Hindlimb muscle (tissue), 1 donor: ENCODE measurements at regions not wholly inside any gene's neighbourhood (a gene's known extent, or its start where the extent isn't known, plus 50 kb on each side); places are given as distances from the start of the nearest gene placed in this dataset.
"Not testable (repeated sequence)": the region's sequence is repeated elsewhere in the genome, so short reads cannot be mapped to it uniquely, and the experiment has no call there.

ENCODE experiments used
- DNase-seq: peaks from one replicate; pipeline ENCODE4 v3.0.0-alpha.2; 2013

GRCh38 chr5:23727271-23727670 lies 219.9 kb downstream of the PRDM9 start:
- DNase-seq: no peak

DNA sequence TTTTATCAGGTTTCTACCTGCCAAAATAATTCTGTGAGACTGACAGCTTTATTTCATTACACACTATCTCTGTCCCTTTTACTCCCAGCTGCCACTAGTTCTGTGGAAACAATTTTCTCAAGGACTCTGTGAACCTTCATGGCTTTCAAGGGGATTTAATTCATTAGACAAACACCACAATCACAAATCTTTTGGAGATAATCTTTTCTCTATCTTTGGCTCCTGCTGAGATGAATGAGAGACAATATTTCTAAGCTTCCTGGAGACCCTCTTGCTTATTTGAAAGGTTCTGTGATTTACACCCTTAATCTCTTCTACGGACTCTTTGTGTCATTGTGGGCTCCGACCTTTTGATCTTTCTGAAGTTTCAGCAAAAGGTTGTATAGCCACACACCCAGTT lies 222.6 kb downstream of the PRDM9 start:
- no peak for DNase-seq

DNA sequence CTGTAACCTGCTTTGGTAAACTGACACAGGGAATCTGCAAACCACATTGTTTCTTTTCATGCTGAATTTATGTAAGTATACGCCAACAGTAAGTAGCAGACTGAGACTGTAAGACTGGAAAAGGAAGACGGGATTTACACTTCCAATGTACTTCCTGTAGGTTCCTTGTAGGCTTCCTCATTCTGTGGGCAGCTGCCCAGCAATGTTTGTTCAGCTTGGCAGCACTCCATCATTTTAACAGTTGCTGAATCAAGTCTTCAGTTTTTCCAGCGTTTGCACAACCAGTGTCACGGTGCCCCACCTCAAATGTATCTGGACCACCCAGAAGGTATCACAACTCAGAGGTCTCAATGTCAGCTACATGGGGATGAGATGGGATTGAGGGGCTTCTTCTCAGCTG lies 232.6 kb downstream of the PRDM9 start:
- peak; percentile 0 for DNase-seq

- no peak for DNase-seq
These were observed 235.3 kb downstream of the PRDM9 start for GRCh38 chr5:23742701-23743100.

DNA sequence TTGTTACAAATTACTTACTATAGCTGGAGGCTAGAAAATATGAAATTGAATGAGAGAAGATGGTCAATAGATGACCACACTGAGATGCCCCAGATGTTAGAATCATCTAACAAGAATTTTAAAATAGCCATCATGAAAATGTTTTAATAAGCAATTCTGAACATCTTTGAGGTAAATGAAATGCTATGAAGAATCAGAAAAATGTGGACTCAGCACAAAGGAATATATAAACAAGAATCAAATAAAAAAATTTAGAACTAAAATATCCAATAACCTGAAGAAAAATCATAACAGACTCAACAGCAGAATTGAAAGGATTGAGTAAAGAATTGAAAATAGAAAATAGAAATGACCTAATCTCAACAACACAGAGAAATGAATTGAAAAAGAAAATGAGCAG lies 248.5 kb downstream of the PRDM9 start:
- DNase-seq: no peak

DNA sequence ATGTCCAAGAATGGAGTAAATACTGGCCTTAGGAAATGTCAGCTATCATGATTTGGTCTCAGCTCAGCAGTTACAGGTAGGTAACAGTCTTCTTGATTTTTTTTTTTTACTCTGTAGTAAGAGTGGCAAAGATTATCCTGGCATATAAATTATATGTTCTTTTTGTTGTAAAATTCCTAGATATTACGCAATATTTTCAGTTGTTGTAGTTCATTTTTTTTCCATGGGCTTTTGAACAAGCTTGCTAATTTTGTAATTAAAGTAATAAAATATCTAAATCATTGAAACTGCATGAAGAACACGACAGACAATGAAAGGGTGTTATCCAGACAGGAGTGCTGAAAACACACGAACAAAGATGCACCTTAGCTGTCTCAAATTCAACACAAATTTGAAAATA lies 249.4 kb downstream of the PRDM9 start:
- DNase-seq: no peak

GRCh38 chr5:23763170-23763569 lies 255.8 kb downstream of the PRDM9 start:
- DNase-seq: no peak

DNA sequence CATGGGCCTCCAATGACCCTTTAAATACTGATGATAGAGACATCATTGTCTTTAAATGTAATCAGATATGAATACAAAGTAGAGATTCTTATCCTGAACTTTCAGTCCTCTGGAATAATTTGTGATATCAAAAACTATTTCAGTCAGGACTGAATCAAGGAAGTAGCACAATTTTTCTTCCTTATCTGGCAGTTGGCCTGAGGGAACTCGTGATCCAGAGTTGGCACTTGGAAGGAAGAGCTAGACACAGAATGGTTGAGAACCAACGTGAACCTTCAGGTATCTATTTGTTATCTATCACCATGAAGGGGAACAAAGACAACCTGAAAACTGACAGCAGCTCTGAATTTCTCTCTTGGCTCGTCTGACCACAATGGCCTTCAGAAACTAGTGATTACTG lies 269.3 kb downstream of the PRDM9 start:
- no peak for DNase-seq

GRCh38 chr5:23800307-23800706 lies 292.9 kb downstream of the PRDM9 start:
- not testable (repeated sequence) for DNase-seq

DNA sequence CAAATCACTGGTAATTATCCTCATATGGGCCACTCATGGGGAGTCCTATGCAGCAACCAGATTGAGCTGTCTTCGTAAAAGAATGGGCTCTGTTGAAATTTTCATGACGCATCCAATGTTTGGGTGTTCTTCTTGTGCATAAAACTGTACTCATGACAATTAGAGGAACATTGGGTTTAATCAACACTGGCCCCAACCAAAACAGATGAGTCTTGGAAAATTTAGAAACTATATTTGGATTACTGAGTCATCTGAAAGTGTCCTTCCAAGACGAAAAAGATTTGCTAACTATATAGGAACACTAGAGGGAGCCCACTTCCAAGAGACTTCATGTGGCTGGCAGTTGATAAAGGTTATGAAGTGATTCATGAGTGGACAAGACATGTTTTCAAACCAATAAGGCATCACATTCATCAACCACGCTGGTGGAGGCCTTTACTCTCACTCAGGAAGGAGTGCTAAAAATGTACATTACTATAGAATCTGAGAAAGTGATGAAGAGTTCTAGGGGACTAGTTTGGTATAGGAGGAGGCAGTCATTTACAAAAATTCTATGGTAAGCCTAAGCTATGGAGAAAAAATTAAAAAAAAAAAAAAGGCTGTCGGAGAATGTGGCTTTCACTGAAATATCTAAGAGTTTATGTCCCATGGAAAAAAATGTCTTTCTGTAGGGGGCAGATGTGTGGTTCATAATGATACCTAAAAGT lies 313.5 kb downstream of the PRDM9 start:
- peak; percentile 7 for DNase-seq

- DNase-seq: no peak
These were observed 316.1 kb downstream of the PRDM9 start for GRCh38 chr5:23823521-23823920.

DNA sequence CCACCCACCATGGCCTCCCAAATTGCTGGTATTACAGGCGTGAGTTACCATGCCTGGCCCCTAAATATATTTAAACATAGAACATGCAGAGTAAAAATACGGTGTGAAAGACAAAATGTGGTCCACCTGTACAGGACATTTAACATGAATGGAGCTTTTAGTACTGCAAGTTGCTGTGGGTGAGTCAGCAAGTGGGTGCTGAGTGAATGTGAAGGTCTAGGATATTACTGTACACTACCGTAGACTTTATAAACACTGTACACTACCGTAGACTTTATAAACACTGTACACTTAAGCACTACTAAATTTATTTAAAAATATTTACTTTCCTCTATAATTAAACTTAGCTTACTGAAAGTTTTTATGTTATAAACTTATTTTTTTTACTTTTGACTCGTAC lies 317.8 kb downstream of the PRDM9 start:
- DNase-seq: no peak

GRCh38 chr5:23840083-23840482 lies 332.7 kb downstream of the PRDM9 start:
- DNase-seq: no peak

DNA sequence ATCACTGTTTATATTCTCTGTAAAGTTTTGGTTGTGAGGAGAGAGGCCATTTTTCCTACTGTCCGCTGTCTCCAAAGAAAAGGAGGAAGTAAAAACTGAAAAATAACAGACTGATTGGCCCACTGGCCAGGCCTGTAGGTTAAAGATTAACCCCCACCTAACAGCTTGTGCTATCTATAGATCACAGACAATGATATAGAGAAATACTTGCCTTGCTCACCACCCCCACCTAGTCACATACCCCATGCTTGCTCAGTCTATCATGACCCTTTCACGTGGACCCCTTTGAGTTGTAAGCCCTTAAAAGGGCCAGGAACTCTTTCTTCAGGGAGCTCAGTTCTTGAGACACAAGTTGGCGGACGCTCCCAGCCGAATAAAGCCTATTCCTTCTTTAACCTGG lies 357.4 kb downstream of the PRDM9 start:
- DNase-seq: no peak

- no peak for DNase-seq
These were observed 370.4 kb downstream of the PRDM9 start for GRCh38 chr5:23877847-23878246.

DNA sequence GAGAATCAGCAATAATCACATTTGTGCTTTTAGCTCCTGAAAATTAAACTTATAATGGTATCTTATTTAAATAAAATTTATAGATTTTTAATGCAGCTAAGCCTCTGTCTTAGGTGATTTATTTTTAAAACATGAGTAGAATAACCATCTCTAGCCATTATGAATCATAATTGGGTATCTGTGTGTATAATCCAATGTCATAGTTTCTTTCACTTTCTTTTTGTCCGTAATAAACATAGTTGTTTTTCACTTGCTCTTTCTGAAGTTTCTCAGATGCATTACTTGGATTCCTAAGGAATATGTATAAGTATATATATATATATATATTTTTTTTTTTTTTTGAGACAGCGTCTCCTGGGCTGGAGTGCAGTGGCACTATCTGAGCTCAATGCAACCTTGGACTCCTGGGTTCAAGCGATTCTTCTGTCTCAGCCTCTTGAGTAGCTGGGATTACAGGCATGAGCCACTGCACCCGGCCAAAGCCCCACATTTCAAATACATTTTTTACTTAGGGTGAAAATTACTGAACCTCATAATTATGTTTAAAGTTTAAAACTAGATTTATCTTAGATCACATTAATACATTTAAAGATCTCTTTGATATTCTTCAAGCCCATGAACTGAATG lies 377.1 kb downstream of the PRDM9 start:
- DNase-seq: no peak

DNA sequence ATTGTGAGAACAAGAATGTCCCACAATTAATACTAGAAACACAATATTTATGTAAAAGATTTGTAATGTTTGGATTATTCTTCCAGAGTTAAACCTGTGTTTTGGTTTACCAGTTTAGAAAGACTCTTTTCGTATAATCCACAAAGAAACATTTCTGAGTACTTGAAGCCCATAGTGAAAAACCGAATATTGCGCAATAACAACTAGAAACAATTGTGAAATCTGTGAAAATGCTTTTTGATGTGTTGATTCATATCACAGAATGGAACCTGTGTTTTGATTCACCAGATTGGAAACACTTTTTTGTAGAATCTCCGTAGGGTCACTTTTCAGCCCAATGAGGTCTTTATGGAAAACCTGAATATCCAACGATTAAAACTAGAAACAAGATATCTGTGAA lies 386.2 kb downstream of the PRDM9 start:
- DNase-seq: no peak

DNA sequence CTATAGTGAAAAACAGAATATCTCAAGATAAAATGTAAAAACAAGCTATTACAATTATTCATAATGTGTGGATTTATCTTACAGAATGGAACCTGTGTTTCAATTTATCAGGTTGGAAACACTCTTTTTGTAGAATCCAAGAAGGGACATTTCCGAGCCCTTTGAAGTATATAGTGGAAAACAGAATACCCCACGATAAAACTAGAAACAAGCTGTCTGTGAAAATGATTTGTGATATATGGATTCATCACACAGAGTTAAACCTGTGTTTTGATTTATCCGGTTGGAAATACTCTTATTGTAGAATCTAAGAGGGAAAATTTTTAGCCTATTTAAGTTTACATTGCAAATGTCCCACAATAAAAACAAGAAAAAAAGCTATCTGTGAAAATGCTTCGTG lies 388.2 kb downstream of the PRDM9 start:
- DNase-seq: no peak

GRCh38 chr5:23930985-23931384 lies 423.6 kb downstream of the PRDM9 start:
- DNase-seq: no peak

- peak; percentile 5 for DNase-seq
These were observed 444.0 kb downstream of the PRDM9 start for GRCh38 chr5:23951261-23951928.

DNA sequence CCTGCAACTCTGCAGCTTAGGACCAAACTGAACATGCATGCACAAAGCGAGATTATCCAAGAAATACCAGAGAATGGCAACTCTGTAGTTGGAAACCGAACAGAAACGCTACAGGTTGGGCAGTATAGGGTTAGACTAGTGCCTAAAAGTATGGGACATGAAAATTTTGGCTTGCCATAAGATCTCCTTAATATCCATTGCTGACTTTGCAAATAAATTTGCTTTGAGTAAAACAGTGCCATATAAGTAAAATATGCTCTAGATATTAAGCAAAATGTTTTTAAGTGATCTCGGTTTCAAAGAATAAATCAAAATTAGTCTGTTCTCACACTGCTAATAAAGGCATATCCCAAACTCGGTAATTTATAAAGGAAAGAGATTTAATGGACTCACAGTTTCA lies 456.0 kb downstream of the PRDM9 start:
- no peak for DNase-seq

- DNase-seq: no peak
These were observed 470.0 kb downstream of the PRDM9 start for GRCh38 chr5:23977365-23977764.

GRCh38 chr5:23977997-23978396 lies 470.6 kb downstream of the PRDM9 start:
- DNase-seq: no peak

- DNase-seq: no peak
These were observed 484.0 kb downstream of the PRDM9 start for GRCh38 chr5:23991406-23991805.
